NCI-H2107 (cell line): ENCODE measurements at regions not wholly inside any gene's neighbourhood (a gene's known extent, or its start where the extent isn't known, plus 50 kb on each side); places are given as distances from the start of the nearest gene placed in this dataset.
"Not testable (repeated sequence)": the region's sequence is repeated elsewhere in the genome, so short reads cannot be mapped to it uniquely, and the experiment has no call there.

Experiments
- DNase-seq: peaks from one replicate; lab custom pipeline; 2025; lab: John Stamatoyannopoulos, UW

DNA sequence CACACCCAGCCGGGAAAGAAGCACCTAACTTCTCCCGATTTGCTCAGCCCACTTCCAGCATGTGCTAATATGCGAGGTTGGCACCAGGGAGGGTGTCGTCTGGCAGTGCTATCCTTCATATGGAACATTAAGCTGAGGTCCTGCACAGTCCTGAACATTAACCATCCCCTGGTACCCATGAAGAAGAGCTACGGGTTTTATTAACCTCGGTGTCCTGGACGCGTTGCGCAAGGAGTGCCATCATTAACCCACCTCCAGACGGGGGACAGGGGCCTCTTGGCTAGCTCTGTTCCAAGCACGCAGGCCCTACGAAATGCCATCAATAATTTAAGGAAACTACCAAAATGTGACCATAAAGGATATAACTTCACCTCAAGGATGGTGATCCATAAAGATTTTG, 193.5 kb downstream of the MAF start:
- DNase-seq, result no peak

DNA sequence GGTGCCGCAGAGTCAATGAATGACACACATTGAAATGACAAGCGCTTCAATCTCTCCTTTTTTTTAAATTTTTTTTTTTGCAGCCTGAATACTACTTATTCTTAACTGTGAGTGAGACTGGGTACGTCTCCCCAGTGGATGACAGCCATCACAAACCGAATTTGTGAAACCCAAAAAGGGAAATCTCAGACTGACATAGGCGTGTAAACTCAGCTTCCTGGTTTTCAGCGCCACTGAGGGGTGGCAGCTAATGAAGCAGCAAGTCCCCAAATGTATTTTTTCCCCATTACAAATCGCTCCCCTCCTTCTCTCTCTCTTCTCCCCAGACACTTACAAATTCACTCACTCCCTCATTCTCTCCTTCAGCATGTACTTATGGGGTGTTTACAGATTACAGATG, 196.0 kb downstream of the MAF start:
- no peak for DNase-seq

DNA sequence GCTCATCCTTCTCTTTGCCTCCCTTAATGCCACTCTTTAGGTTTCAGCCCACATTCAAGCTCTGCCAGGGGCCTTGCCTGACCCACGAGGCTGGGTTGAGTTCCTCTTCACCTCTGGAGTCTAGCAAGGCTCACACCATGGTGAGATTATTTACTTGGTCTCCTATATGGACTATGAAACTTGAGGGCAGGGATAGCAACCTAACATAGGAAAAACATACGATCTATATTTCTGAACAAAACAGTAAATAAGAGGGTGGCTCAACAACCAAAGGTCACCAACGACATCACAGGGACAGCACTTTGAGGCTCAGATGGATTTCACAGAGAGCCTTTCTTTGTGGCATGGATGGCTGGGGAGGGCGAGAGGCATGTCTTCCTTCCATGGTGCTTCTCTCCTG, 197.0 kb downstream of the MAF start:
- DNase-seq, result no peak

DNA sequence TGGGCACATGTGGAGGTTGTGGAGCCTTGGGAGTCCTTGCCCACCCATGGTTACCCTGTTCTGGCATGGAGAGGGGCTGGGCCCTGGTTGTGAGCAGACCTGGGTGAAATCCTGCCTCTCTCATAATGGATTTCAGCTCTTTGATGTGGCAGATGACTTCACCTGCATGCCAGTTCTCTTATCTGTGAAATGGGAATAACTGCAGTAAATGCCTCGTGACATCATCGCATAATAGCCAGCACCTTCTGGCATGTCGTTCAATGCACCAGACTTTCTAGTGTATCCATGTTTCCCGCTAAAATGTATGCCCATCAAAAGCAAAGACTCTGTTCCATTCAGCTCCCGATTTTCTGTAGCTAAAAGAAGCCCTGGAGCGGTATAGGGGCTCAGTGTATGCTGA, 197.6 kb downstream of the MAF start:
- no peak for DNase-seq

DNA sequence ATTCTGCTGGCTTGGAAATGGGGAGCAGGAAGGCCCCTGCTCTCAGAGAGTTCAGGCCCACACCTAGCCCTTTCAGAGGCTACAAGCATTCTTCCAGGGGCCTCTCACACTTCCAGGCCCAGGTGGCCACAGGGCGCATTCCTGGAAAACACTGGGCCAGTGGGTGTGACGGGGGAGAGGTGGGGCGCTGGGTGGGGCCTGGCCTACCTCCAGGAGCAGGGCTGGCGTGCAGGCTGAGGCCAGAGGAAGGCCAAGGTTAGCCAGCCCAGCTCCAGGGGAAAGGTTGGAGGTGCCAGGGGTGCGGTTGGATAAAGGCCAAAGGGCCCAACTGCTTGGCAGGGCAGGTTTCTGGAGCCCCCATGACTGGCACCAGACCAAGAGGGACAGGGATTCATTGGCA, 198.2 kb downstream of the MAF start:
- no peak for DNase-seq

DNA sequence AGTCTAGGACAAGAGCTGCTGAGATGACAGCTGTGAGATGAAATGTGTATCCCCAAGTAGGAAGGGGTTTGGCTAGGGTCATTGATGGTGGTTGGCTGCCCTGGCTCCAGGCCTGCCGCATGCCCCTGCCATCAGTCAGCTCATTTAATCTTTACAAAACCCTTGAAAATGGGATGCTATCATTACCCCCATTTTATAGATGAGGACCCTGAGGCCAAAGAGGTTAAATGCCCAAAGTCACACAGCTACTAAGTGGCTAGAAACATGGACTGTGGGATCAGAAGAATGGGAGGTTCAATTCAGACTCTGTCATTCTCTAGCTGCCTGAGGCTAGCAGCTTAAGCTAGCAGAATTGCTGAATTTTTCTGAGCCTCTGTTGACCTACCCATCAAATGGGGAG, 198.8 kb downstream of the MAF start:
- no peak for DNase-seq

DNA sequence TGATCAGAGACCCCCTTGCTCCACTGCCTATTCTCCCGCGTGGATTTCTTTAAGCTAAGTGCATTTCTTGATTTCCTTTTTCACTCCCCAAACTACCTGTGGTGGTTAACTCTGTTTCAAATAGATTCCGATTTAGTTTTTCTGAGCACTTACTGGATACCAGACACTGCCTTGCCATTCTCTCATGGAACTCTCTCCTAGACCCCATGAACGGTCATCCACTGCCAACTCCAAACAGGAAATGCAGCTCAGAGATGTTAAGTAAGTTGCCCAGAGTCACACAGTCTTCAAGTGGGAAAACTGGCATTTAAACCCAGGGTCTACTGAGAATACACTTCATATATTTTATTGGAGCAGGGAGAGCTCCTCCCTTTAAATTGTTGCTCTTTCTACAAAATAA, 199.4 kb downstream of the MAF start:
- DNase-seq, result no peak

DNA sequence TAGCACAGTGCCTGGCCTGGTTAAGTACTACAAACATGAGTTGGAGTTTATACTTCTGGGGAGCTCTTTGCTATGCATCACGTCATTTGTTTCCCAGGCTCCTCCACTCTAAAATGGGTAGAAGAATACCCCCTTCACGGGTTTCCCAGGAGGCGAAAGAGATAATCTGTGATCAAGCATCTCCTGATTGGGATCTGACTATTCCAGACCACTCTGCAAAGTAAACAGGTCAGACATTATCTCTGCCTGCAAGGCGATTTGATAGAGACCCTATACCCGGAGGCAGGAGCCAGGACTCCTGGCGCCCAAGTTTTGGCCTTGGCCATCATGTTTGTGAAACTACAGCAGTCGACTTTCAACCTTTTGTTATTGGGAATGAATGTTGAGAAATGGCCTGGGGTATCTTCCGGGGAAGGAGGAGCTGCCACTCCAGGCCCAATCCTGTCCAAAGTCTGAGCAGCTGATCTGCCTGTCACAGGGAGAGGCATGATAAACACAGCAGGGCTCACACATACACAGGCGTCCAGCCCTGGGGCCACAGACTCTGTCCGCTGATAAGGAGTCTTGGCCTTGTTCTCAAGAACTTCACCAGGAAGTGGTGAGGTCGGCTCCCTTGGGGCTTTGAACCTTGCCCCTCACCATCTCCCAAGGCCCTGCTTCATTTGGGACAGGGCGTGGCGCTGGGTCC, 199.9 kb downstream of the MAF start:
- DNase-seq, result no peak

DNA sequence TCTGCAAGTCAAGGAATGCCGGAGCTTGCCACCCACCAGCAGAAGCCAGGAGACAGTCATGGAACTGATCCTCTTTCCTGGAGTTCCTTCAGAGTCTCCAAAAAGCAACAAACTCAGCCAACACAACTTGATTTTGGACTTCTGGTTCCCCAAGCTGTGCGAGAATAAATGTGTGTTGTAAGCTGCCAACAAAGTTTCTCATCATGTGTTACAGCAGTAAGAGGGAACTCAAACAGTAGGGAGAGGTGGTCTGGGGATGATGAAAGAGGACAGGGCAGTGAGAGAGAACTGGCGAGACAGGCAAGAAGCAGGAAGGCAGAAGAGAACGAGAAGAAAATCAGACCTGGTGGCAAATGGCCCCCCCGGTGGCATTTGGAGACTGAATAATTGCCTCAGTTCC, 204.9 kb downstream of the MAF start:
- DNase-seq, result no peak

DNA sequence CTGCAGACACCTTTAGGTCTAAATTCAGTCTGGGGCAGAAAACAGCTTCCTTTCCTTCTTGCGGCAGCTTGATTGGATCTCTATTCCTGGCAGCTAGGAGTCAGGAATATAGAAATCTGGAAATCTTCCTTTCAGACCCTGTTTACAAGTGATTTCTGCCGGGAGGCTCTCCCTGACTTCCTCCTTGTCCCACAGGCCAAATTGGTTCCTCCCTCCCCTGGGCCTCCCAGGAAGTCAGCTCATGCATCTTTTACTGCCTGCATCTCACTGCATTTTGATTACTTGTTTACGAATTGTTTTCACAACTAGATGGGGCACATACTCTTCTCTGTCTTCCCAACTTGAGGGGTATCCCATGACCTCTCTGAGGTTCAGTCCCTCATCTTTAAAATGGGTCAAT, 206.3 kb downstream of the MAF start:
- DNase-seq, result no peak

DNA sequence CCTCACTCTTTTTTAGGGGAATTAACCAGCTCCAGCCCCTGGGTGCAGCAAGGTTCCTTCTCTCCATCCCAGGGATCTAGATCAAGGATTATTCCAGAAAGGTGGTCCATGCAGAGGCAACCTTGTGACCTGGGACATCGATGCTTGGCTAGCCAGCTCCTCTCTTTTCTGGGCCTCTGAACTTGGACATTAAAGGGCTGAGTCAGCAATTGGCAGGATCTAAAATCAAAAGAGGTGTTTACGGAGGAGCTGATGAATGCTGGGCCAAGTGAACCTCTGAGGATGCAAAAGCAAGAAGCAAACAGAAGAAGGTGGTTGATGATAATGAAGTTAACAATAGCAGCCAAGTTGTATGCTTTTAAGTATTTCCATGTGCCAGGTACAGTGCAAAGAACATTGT, 207.0 kb downstream of the MAF start:
- DNase-seq, result no peak

DNA sequence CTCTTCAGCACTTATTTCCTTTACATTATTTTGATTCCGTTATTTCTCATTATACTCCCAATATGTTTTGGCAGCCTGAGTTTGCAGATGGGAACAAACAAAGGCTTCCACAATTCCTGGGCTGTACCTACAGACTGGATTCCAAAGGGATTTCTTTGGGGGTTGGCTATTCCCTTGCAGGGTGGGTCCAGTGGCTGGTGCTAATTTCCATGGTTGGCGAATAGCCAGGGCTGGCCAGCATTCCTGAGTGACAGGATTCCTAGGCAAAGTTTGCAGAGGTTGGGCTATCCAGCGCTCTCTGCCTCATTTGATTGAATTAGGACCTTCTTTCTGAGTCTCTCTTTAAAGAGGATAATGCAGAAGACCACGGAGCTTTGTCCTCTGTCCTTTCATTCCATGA, 207.4 kb downstream of the MAF start:
- DNase-seq, result no peak

DNA sequence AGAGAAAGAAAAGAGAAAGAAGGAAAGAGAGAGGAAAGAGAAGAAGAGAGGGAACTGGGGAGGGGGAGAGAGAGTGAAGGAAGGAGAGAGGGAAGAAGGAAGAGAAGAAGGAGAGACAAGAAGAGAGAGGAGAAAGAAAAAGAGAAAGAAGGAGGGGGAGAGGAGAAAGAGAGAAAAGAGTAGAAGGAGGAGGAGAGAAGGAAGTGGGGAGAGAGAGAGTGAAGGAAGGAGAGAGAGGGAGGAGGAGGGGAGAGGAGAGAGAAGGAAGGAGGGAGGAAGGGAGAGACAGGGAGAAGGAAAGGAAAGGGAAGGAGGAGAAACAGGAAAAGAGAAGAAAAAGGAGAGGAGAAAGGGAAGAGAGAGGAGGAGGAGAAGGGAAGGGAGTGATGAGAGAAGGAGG, 208.5 kb downstream of the MAF start:
- no peak for DNase-seq

DNA sequence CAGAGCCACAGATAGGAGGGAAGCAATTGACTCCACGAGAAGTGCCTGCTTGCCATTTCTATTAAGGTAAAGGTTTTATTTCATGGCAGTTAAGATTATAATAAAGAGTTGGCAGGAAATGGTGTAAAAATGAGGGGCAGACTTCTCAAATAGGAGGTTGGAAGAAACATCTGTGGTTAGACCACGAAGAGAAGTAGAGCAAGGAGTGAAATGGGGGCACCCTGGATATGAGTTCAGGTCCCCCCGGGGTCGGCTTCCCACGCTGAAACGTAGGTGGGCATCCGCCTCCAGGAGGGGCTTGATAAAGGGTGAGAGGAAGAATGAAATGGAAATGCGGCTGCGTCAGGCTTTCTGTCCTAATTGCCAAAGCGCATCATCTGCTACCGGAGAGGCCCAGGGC, 209.1 kb downstream of the MAF start:
- DNase-seq, result no peak

DNA sequence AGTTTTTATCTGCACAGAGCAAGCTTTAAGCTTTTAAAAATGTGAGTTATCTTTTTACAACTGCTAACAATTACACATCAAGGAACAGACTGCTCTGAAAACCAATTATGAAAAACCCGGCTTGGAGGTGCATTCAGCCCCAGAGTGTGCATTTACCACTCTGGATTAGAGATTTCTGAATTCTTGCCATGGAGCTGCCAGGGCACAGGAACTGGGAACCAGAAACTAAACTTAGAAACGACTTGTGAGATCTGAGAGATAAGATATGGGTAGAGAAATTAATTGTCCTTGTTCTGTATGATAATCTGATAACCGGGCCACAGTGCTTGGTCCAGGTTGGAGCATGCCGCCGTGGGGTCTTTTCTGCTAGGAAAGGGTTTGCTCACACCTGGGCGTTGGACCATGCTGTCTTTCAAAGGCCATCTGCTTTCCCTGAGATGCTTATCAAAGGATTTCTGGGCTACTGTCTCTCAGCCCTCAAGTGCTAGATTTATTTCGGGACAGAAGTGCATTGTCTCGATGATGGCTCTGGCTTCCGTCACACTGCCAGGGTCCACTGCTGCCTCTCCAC, 210.0 kb downstream of the MAF start:
- DNase-seq, result no peak

DNA sequence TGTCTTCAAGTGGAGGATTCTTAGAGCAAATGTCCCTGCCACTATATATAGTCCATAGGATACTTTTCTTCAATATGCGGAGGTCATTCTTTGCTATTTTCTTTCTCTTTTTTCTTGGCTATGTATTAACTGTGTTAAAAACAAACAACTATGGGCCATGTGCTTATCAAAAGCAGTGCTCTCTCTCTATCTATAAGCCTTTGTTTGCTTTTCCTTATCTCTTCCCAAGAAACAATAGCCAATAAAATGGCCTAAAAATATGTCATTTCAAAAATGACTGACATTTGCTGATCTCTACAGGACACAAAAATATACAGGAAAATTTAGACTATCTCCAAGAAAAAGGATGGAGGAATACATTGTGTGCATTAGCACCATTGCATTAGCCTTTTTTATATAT, 212.1 kb downstream of the MAF start:
- DNase-seq, result no peak

DNA sequence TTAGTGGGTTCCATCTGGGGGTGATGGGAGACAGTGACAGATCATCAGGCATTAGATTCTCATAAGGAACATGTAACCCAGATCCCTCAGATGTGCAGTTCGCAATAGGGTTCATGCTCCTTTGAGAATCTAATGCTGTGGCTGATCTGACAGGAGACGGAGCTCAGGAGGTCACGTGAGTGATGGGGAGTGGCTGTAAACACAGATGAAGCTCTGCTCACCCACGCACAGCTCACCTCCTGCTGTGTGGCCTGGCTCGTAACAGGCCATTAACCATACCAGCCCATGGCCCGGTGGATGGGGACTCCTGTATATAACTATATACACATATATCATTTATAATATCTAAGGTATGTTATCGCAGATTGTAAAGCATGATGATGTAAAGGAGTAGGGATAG, 214.2 kb downstream of the MAF start:
- no peak for DNase-seq

DNA sequence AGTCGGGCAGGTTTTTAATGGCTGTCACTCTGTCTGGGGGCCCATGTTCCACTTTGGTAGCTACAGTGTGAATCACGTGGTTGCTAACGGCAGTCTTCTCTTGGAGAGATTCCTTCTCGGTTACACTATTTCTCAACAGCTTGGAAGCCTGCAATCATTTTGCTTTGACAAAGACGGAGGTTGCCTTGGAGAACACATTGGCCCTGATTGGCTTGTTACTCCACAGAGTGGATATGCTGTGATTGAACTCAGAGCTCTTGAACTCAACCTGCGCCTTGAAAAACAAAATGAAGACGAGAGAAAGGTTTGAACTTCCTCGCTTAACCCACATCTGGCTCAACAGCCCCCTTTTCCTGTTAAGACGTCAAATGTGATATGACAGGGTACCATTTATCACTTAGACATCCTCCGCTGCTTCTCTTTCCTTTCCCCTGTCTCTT, 218.9 kb downstream of the MAF start:
- no peak for DNase-seq

DNA sequence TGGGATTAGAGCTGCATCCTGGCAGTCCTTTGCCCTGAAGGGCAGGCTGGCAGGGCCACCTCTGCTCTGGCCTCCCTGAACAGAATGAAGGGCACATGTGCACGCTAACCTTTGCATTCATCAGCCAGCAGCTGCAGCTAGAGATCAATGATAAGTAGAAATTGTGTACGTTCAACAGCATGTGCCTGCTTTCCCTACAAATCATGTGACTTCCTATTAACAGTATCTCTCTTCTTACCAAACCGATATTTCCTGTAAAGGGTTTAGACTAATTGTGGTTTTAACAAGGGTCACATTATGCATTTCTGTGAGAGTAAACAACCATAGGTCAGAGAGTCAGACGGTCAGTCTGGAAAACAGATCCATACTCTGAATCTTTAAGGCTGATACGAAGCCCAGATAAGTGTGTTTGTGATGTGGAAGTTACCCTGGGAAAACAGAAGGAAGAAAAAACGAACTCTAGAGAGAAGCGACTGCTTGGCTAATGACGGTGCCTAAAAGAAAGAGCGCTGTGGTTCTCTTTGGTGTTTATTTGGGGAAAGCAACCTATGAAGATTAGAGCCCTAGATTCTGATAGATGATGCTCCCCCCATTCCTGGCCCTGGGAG, 219.4 kb downstream of the MAF start:
- no peak for DNase-seq

DNA sequence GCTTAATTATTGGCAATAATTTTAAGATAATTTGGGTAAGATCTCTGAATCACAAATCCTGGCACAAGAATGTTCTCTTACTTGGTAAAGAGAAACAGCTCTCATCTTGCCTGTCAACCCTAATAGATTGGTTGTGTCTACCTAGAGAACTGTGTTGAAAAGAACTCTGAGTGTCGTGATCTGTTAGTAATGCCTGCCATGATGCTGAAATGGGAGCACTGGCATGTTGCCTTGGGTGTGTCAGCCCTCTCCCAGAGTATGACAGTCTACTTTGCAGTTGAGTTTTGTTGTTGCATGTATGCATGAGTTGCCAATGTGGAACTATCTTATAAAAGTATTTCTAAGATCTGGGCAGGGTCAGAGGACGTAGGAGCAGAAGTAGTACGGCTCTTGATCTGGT, 221.4 kb downstream of the MAF start:
- DNase-seq, result no peak

DNA sequence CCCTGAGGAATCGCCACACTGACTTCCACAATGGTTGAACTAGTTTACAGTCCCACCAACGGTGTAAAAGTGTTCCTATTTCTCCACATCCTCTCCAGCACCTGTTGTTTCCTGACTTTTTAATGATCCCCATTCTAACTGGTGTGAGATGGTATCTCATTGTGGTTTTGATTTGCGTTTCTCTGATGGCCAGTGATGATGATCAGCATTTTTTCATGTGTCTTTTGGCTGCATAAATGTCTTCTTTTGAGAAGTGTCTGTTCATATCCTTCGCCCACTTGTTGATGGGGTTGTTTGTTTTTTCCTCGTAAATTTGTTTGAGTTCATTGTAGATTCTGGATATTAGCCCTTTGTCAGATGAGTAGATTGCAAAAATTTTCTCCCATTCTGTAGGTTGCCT, 223.5 kb downstream of the MAF start:
- DNase-seq, result not testable (repeated sequence)

DNA sequence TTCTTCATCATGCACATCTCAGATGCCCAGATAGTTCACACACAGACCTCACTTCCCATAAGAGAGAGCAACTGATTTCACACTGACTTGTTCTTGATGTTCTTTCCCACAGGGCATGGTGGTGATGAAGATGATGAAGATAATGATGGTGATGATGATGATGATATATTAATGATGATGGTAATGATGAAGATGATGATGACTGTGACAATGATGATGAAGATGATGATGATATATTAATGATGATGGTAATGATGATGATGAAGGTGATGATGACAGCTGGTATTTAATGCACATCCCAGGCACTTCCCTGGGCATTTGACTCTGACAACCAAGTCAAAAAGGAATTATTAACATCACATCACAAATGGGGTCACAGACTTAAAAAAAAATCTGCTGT, 225.2 kb downstream of the MAF start:
- DNase-seq, result no peak

DNA sequence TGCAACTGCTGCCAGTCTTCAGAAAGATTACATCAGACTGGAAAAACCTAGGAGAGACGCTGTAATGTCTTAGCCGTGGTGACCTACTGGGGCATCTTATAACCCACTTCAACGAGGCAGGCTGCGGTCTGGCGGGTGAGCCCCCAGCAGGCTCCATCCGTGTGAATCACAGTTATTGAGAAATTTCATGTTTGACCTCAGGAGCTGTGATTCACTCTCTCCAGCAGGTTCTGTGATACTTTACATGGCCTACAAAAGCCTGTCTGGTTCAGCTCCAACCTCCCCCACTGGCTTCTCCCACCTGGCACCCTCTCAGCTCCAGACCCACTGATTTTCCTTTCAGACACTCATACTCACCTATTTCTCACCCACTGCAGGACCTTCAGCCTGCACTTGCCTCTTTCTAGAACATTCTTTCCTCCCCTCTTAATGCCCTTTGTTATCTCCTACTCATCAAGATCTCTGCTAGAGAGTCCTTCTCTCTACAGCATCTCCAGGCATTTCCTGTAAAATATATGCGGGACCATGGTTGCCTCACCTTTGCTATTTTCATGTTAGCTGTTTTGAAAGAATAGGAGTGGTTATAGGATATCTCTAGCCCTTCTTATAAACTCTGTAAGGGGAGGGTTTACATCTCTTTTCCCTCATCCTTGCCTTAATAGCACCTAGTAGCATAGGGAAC, 227.9 kb downstream of the MAF start:
- DNase-seq, result no peak
